PC-9 (cell line): ENCODE measurements at regions not wholly inside any gene's neighbourhood (a gene's known extent, or its start where the extent isn't known, plus 50 kb on each side); places are given as distances from the start of the nearest gene placed in this dataset.

Source experiments
- CTCF ChIP-seq: fragments of 200-600 bp; sonication (generic); conservative IDR thresholded peaks from 2 replicates; pipeline ENCODE4 v1.6.1; 2017; ENCODE audit warnings: mixed run types, antibody characterized with exemption, mild to moderate bottlenecking, moderate library complexity
- EZH2 ChIP-seq: fragments of 200-600 bp; sonication (generic); IDR thresholded peaks from 2 replicates; pipeline ENCODE4 v1.8.0; 2017; ENCODE audit warnings: antibody characterized with exemption, low read depth

- TF ChIP-seq CTCF (no peak), EZH2 (no peak)
Observed at GRCh38 chr2:19292007-19292406, 66.4 kb downstream of the OSR1 start.
